Umbilical cord (tissue), 1 donor: ENCODE measurements at regions not wholly inside any gene's neighbourhood (a gene's known extent, or its start where the extent isn't known, plus 50 kb on each side); places are given as distances from the start of the nearest gene placed in this dataset.

Experiments
- DNase-seq: peaks from one replicate; pipeline ENCODE4 v3.0.0-alpha.2; 2015; ENCODE audit warnings: low spot score

GRCh38 chr3:110210086-110210660 lies 861.4 kb upstream of the NECTIN3 start:
- no peak for DNase-seq

DNA sequence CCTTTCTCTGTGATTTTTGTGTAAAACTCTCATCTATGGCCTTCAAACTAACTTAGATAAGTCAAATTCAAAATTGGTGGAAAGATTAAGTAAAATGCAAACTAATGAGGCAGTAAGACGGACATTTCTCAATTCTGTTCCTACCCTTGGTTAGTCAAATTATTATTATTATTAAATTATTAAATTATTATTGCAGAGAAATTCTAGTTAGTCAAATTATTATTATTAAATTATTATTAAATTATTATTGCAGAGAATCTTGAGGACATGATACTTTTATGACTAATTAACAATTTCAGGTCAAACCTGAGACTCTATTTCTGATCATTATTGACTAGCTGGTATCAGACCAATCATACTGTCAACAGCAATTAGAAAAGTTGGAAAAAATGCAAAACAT lies 845.0 kb upstream of the NECTIN3 start:
- DNase-seq, result no peak

DNA sequence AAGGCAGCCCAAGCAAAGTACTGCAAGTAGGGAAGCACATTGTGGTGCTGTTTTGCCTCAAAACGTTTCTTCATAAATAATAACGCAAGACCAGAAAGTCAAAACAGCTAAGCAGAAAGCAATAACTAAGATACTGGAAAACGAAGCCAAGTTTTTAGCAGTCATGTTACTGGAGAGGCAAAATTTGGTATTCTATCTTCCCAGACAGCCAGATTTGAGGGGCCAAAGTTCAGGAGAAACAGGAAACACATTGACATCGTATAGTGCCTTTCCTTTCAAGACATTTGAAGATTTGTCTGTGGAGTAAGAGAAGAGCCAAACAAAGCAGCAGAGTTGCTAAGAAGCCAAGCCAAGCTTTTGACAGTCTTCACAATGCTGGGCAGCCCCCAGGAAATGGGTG lies 843.6 kb upstream of the NECTIN3 start:
- DNase-seq, result no peak

DNA sequence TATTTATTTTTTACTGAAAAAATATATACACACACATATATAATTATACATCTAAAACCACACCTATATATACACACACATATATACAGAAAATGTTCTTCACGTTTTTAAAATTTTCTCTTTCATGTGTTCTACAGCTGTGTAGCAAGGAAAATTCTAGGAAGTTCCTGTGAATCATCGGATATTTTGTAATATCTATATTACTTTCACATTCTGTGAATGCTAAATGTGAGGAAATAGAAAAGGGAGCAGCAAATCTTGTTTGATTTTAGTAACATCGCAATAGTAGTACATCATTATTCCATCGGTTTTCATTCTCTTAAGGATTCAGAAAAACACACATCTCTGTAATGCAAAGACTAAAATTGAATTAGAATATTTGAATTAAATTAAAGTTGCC lies 836.8 kb upstream of the NECTIN3 start:
- no peak for DNase-seq

GRCh38 chr3:110236976-110237610 lies 834.5 kb upstream of the NECTIN3 start:
- DNase-seq, result no peak

GRCh38 chr3:110243081-110243480 lies 828.5 kb upstream of the NECTIN3 start:
- DNase-seq, result peak; percentile 3

DNA sequence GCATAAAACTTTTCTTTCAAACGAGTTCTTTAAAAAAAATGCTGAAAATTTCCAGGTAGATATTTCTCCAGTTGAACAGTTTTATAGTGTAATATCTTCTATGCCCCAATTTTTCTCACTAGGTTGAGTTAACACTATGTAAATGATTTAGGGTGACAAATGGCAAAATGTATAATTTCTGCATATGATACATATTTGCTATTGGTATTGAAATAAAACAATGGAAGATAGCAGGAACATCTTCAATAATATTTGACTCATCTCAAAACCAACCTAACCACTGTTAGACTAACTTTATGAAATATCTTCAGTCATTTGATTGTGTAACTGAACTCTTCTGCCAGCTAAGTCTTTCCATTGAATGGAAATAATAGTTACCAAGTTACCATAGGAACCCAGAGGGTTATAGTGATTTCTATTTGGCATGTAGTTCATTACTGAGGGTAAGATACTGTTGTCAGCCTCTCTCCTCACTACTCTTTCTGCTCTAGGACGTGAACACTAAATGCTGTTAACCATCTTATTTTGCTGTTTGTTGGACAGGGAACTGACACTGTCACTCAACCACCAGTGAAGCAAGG lies 824.7 kb upstream of the NECTIN3 start:
- DNase-seq, result no peak

DNA sequence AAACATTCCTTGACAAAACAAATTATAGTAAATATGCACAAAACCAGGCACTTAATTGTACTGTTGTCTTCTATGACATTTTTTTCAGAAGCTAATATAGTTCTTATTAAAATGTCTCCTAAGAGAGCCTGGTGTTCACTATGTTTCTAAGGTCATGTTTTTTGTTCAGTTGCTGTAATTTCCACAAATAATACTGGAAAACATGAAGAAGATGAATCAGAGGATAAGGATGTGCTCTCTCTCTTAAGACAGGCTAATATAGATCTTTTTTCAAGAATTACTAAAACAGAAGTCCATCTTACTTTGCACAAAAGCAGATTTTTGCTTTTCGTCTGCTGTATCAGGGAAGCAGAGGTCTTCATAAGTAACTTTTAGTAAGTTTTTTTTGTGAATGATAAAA lies 823.0 kb upstream of the NECTIN3 start:
- DNase-seq, result peak; percentile 1

- no peak for DNase-seq
These were observed 817.8 kb upstream of the NECTIN3 start for GRCh38 chr3:110253794-110254193.

DNA sequence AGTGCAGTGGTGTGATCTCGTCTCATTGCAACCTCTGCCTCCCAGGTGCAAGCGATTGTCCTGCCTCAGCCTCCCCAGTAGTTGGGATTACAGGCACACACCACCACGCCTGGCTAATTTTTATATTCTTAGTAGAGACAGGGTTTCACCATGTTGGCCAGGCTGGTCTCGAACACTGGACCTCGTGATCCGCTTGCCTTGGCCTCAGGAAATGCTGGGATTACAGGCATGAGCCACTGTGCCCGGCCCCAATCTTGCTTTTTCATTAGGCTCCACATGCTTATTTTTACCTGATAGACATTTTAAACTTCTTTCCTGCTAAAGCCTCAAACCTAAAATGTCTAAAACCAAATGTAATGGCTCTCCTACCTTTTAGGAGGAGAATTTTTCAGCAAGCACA lies 817.0 kb upstream of the NECTIN3 start:
- no peak for DNase-seq

DNA sequence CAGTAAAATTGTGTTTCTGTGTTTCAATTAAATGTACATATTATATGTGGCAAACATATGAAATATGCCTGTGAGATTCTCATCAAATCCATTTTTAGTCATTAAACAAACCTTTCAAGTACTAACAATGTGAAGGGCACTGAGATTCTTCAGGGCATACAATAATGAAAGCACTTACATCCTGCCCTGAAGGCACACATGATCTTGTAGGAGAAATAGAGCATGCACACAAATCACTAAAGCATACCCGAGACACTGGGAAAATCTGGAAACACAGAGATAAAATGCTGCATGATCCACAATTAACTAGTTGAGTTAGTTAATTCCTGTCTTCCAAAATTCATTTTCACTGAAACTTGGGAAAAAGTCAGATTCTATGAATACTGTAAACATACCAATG lies 810.5 kb upstream of the NECTIN3 start:
- DNase-seq, result no peak

DNA sequence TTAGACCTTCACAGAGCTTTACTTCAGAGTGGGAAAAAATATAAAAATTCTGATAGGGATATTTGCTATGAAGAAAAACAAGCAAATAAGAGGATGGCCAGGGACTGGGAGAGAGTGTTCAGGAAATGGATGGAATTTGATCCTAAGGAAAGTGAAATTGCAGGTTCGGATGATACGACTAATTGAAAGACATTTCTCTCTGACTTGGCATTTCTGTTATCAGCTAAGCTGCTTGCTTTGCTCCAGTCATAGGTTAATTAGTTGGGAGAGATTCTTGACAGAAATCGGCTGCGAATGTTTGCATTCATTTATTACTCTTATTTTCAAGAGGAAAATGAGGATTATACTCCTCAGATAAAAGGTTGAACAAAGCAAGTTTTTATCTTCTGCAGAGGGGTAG lies 808.7 kb upstream of the NECTIN3 start:
- DNase-seq, result no peak

- DNase-seq, result no peak
These were observed 806.3 kb upstream of the NECTIN3 start for GRCh38 chr3:110265302-110265701.

DNA sequence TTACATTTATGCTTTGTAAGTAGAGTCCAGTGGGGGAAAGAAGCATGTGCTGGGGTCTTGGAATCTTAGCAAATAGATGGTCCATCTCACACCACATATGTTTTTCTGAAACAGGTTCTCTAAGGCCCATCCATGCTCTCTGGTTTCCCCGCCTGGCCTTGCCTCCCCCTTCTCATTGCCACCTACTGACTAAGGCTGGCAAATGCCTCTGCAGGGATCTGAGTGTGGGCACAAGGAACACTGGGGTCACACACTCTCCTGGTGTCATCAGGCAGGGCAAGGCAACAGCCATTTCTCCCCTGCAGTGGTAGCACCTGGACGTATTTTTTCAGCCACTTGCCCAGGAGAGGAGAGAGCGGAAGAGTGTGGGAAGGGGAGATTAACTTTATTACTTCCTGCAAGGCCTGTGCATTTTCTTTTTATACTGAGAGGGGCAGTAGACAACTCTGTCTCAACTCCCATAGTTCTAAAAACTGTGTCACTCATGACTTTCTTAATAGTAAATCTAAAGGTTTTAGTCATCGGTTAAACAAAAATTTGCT lies 804.2 kb upstream of the NECTIN3 start:
- no peak for DNase-seq

DNA sequence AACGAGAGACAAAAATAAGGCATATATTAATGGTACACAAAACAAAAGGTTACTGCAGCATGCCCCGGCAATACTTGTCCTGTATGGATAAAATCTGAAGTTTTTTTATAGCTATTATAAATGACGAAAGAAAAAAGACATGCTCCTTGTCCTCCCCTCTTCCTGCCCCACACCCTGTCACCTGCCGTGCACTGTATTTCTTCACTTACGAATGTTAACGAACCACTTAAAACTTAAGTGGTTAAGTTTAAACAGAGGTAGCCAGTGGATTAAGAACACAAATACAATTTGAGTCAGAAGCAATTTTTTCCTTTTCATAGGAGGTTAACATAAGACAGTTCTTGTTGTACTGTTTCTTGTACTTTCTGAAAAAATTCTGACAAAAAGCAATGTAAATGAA lies 799.1 kb upstream of the NECTIN3 start:
- no peak for DNase-seq

- no peak for DNase-seq
These were observed 779.6 kb upstream of the NECTIN3 start for GRCh38 chr3:110291886-110292501.

GRCh38 chr3:110293660-110294059 lies 778.0 kb upstream of the NECTIN3 start:
- no peak for DNase-seq

- no peak for DNase-seq
These were observed 774.7 kb upstream of the NECTIN3 start for GRCh38 chr3:110296885-110297284.

- DNase-seq, result peak; percentile 7
These were observed 769.8 kb upstream of the NECTIN3 start for GRCh38 chr3:110301781-110302180.

GRCh38 chr3:110307065-110307809 lies 764.4 kb upstream of the NECTIN3 start:
- no peak for DNase-seq

DNA sequence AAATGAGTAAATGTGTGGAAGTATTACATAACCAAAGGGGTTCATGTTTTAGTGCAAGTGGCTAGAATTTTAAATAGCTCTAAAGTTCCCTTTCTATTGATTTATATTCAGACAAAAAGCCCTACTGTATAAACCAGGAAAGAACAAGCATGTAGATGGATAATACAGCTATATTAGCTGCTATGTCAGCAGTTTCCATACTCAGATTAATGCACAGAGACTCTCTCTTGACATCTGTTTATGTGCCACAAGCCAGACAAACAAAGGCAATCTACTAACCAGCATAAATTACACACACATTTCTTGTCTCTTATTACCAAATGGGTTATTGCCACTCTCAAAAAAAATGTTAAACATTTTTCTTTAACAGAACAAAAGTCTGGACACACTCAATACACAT lies 760.1 kb upstream of the NECTIN3 start:
- no peak for DNase-seq

- DNase-seq, result peak; percentile 50
These were observed 757.0 kb upstream of the NECTIN3 start for GRCh38 chr3:110314512-110315114.
